Activated T-helper 2 cell treated with anti-CD3 and anti-CD28 coated beads, Interferon-gamma antibody, Interleukin-2, Interleukin-4, amounts not matched to agents 10 μg/mL and 5 μg/mL and 100 μg/mL, durations not matched to agents 14 hours and 24 hours and 36 hours (primary cell): ENCODE measurements at regions not wholly inside any gene's neighbourhood (a gene's known extent, or its start where the extent isn't known, plus 50 kb on each side); places are given as distances from the start of the nearest gene placed in this dataset.
"Not testable (repeated sequence)": the region's sequence is repeated elsewhere in the genome, so short reads cannot be mapped to it uniquely, and the experiment has no call there.

Experiments used
- DNase-seq: peaks from one replicate; pipeline ENCODE4 v3.0.0; 2021; ENCODE audit warnings: low spot score
- H3K27ac Mint-ChIP-seq: one replicate; pipeline ENCODE4 v1.8.0; 2021; ENCODE audit warnings: mixed read lengths
- H3K27me3 Mint-ChIP-seq: one replicate; pipeline ENCODE4 v1.8.0; 2021; ENCODE audit warnings: low read depth, mixed read lengths
- H3K36me3 Mint-ChIP-seq: one replicate; pipeline ENCODE4 v1.8.0; 2021; ENCODE audit warnings: low read depth, mixed read lengths
- H3K4me1 Mint-ChIP-seq: one replicate; pipeline ENCODE4 v1.8.0; 2021; ENCODE audit warnings: low read depth, mixed read lengths
- H3K4me3 Mint-ChIP-seq: one replicate; pipeline ENCODE4 v1.8.0; 2021; ENCODE audit warnings: low read depth, mild to moderate bottlenecking, moderate library complexity, mixed read lengths
- H3K9me3 Mint-ChIP-seq: one replicate; pipeline ENCODE4 v1.8.0; 2021; ENCODE audit warnings: mixed read lengths
- intact Hi-C: fragments of 100-400 bp; cut with micrococcal nuclease; formaldehyde crosslinking; loops from one replicate; pipeline ENCODE4 v1.15.1; 2023

DNA sequence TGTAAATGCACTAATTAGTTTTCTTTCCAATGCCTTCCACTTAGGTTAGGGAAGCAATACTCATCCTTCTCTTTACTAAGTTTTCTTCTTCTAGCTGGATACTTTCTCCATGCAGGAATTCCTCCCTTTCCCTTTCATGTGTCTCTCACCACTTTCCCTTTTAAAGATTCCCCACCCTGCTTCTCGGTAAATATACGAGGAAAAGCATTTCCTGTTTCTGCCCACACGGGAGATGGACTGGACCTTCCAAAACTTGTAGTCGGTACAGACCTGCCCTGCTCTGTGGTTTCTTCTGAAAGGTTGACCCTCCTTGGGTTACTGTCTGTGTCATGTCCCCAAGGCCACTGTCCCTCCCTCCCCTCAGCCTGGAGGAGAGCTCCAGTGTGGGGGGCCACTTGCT is 58.9 kb upstream of the LYZL2 start:
- peaks cover 30% of the 10 kb centered on the region for H3K36me3 Mint-ChIP-seq
- H3K4me3 Mint-ChIP-seq: no peak overlapping the region
- no peak for DNase-seq
- H3K27ac Mint-ChIP-seq: peak overlapping the region; percentile 80
- no peaks in the 10 kb centered on the region for H3K27me3 Mint-ChIP-seq
- peaks cover 8% of the 10 kb centered on the region for H3K9me3 Mint-ChIP-seq
- intact Hi-C loops: loop anchor here (10.0 kb wide), 2 partner anchors 254 to 626 kb away; partner anchors contain the start of genes MAP3K8 and ZEB1
- H3K4me1 Mint-ChIP-seq: peaks cover 74% of the 10 kb centered on the region

DNA sequence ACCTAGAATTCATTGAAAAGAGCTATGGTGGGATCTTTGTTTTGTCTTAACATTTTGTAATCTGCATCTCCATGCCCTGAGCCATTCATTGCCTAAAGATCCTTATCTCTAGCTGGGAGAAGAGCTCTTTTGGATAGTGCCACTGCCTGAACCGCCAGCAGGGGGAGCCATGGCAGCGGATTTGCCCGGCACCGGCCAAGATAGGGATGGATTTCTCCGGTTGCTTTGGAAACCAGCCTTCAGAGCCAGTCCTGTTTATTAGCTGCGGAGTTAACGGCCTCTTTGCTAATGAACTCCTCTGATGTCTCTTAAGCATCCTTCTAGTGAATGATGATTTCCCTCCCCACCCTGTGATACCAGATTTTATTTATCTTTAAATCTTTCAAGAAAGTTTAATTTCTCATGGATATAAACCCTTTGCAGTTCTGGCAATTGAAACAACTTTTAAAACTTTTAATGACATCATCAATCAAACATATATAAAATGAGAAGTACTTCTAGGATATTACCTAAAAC is 58.2 kb upstream of the LYZL2 start:
- DNase-seq: peak; percentile 62
- Mint-ChIP-seq H3K36me3 (peaks cover 23% of the 10 kb centered on the region), H3K4me3 (no peak overlapping the region), H3K4me1 (peaks cover 75% of the 10 kb centered on the region), H3K9me3 (peaks cover 5% of the 10 kb centered on the region), H3K27ac (peak overlapping the region; percentile 92), H3K27me3 (no peaks in the 10 kb centered on the region)
- intact Hi-C loops: loop anchor here (1.0 to 10.0 kb wide), 4 partner anchors 14 to 627 kb away; partner anchors contain the start of genes MAP3K8 and ZEB1

- Mint-ChIP-seq H3K9me3 (no peaks in the 10 kb centered on the region), H3K36me3 (peaks cover 13% of the 10 kb centered on the region), H3K27me3 (no peaks in the 10 kb centered on the region), H3K4me3 (peak overlapping the region; percentile 17), H3K27ac (peak overlapping the region; percentile 92), H3K4me1 (peaks cover 75% of the 10 kb centered on the region)
- DNase-seq: no peak
- intact Hi-C loops: loop anchor here (1.0 to 10.0 kb wide), 5 partner anchors 8 to 628 kb away; partner anchors contain the start of genes MAP3K8 and ZEB1
These were observed 57.2 kb upstream of the LYZL2 start for GRCh38 chr10:30686708-30687107.

DNA sequence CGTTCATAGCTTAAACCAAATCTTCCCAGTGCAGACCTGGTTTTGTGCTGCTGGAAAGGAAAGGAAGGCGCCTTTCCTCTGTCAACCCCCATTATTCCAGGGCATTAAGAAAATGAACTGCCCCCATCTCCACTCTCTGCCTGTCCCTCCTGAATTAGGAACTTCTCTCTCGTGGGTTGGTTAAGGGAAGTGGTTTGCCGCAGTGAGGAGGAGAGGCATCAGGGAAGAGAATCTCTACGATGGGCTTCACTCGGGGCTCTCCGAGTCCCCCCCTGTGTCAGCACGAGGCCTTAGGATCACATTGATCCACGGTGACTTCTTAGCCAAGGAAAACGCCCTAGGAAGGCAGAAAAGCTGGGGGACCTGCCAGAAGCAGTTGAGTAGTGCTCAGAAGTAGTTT is 53.9 kb upstream of the LYZL2 start:
- DNase-seq: no peak
- H3K27me3 Mint-ChIP-seq: no peaks in the 10 kb centered on the region
- H3K9me3 Mint-ChIP-seq: peaks cover 23% of the 10 kb centered on the region
- H3K4me3 Mint-ChIP-seq: no peak overlapping the region
- intact Hi-C loops: loop anchor here (10.0 kb wide), 2 partner anchors 249 to 631 kb away; partner anchors contain the start of genes MAP3K8 and ZEB1
- H3K27ac Mint-ChIP-seq: peak overlapping the region; percentile 96
- H3K4me1 Mint-ChIP-seq: peaks cover 77% of the 10 kb centered on the region
- peaks cover 21% of the 10 kb centered on the region for H3K36me3 Mint-ChIP-seq

- peaks cover 25% of the 10 kb centered on the region for H3K36me3 Mint-ChIP-seq
- peaks cover 76% of the 10 kb centered on the region for H3K4me1 Mint-ChIP-seq
- not testable (repeated sequence) for H3K4me3 Mint-ChIP-seq, H3K27me3 Mint-ChIP-seq
- DNase-seq: peak; percentile 75
- H3K27ac Mint-ChIP-seq: peak overlapping the region; percentile 96
- peaks cover 23% of the 10 kb centered on the region for H3K9me3 Mint-ChIP-seq
- intact Hi-C loops: loop anchor here (1.0 to 10.0 kb wide), 5 partner anchors 13 to 632 kb away; partner anchors contain the start of genes MAP3K8 and ZEB1
These were observed 53.0 kb upstream of the LYZL2 start for GRCh38 chr10:30682377-30683199.

- peaks cover 62% of the 10 kb centered on the region for H3K4me1 Mint-ChIP-seq
- H3K4me3 Mint-ChIP-seq: no peak overlapping the region
- H3K36me3 Mint-ChIP-seq: peaks cover 25% of the 10 kb centered on the region
- H3K27me3 Mint-ChIP-seq: no peaks in the 10 kb centered on the region
- H3K27ac Mint-ChIP-seq: peak overlapping the region; percentile 96
- H3K9me3 Mint-ChIP-seq: peaks cover 23% of the 10 kb centered on the region
- no peak for DNase-seq
- intact Hi-C loops: loop anchor here (10.0 kb wide), 2 partner anchors 246 to 634 kb away; partner anchors contain the start of genes MAP3K8 and ZEB1
These were observed 51.4 kb upstream of the LYZL2 start for GRCh38 chr10:30680908-30681307.
